ENCODE measurements at regions not wholly inside any gene's neighbourhood (a gene's known extent, or its start where the extent isn't known, plus 50 kb on each side); places are given as distances from the start of the nearest gene placed in this dataset.

GRCh38 chr6:41476401-41476800 is 69.8 kb upstream of the FOXP4 start:
- no peak for DNase-seq (ENCODE audit: insufficient read length, low spot score, missing footprints)
- no peak overlapping the region for H2AFZ ChIP-seq (ENCODE audit: low read length)
- TF ChIP-seq CTCF (IDR thresholded peaks at IDR 0.05; ENCODE audit: extremely low read depth, low read depth, low read length), result no peak

GRCh38 chr6:41477572-41477971 is 68.6 kb upstream of the FOXP4 start:
- Histone ChIP-seq H3K4me2 (ENCODE audit: insufficient read depth, low read length) (no peak overlapping the region), H3K27me3 (ENCODE audit: insufficient read depth, low read length) (peaks cover 14% of the 10 kb centered on the region), H3K36me3 (ENCODE audit: insufficient read depth, low read length) (no peaks in the 10 kb centered on the region), H3K4me3 (ENCODE audit: insufficient read depth, low read length) (no peak overlapping the region), H3K79me2 (ENCODE audit: insufficient read depth, low read length) (no peaks in the 10 kb centered on the region), H3K4me1 (ENCODE audit: insufficient read depth, low read length) (no peaks in the 10 kb centered on the region), H3K9me3 (ENCODE audit: low read depth, low read length) (no peaks in the 10 kb centered on the region), H3K27ac (ENCODE audit: low read depth, low read length) (no peak overlapping the region), H4K20me1 (ENCODE audit: insufficient read depth, low read length) (no peaks in the 10 kb centered on the region), H2AFZ (ENCODE audit: low read length) (no peak overlapping the region)
- TF ChIP-seq CTCF (IDR thresholded peaks at IDR 0.05; ENCODE audit: extremely low read depth, low read depth, low read length), result no peak
- no peak for DNase-seq (ENCODE audit: insufficient read length, low spot score, missing footprints)

More at GRCh38 chr6:41476401-41476800, 69.8 kb upstream of the FOXP4 start:
- Histone ChIP-seq H3K79me2 (ENCODE audit: insufficient read depth, low read length) (no peaks in the 10 kb centered on the region), H3K27ac (ENCODE audit: low read depth, low read length) (no peak overlapping the region), H3K36me3 (ENCODE audit: insufficient read depth, low read length) (no peaks in the 10 kb centered on the region), H3K9me3 (ENCODE audit: low read depth, low read length) (no peaks in the 10 kb centered on the region), H3K4me1 (ENCODE audit: insufficient read depth, low read length) (no peaks in the 10 kb centered on the region), H3K27me3 (ENCODE audit: insufficient read depth, low read length) (peaks cover 14% of the 10 kb centered on the region), H4K20me1 (ENCODE audit: insufficient read depth, low read length) (no peaks in the 10 kb centered on the region), H3K4me3 (ENCODE audit: insufficient read depth, low read length) (no peak overlapping the region), H3K4me2 (ENCODE audit: insufficient read depth, low read length) (no peak overlapping the region)

- Histone ChIP-seq H3K79me2 (ENCODE audit: insufficient read depth, low read length) (no peaks in the 10 kb centered on the region), H3K4me1 (ENCODE audit: insufficient read depth, low read length) (peaks cover 3% of the 10 kb centered on the region), H2AFZ (ENCODE audit: low read length) (no peak overlapping the region), H3K9me3 (ENCODE audit: low read depth, low read length) (no peaks in the 10 kb centered on the region), H3K4me3 (ENCODE audit: insufficient read depth, low read length) (no peak overlapping the region), H3K27ac (ENCODE audit: low read depth, low read length) (no peak overlapping the region), H4K20me1 (ENCODE audit: insufficient read depth, low read length) (no peaks in the 10 kb centered on the region), H3K27me3 (ENCODE audit: insufficient read depth, low read length) (no peaks in the 10 kb centered on the region), H3K36me3 (ENCODE audit: insufficient read depth, low read length) (no peaks in the 10 kb centered on the region), H3K4me2 (ENCODE audit: insufficient read depth, low read length) (no peak overlapping the region)
- DNase-seq (ENCODE audit: insufficient read length, low spot score, missing footprints), result no peak
- no peak for TF ChIP-seq CTCF (IDR thresholded peaks at IDR 0.05; ENCODE audit: extremely low read depth, low read depth, low read length)
Measured at GRCh38 chr6:41483943-41484342, 62.2 kb upstream of the FOXP4 start.

GRCh38 chr6:41487860-41488432 is 58.2 kb upstream of the FOXP4 start:
- H3K36me3 ChIP-seq (ENCODE audit: insufficient read depth, low read length), result no peaks in the 10 kb centered on the region
- no peak overlapping the region for H3K4me3 ChIP-seq (ENCODE audit: insufficient read depth, low read length)
- no peaks in the 10 kb centered on the region for H4K20me1 ChIP-seq (ENCODE audit: insufficient read depth, low read length)
- no peak overlapping the region for H3K4me2 ChIP-seq (ENCODE audit: insufficient read depth, low read length)
- no peak for TF ChIP-seq CTCF (IDR thresholded peaks at IDR 0.05; ENCODE audit: extremely low read depth, low read depth, low read length)
- H3K9me3 ChIP-seq (ENCODE audit: low read depth, low read length), result no peaks in the 10 kb centered on the region
- no peak overlapping the region for H3K27ac ChIP-seq (ENCODE audit: low read depth, low read length)
- no peaks in the 10 kb centered on the region for H3K79me2 ChIP-seq (ENCODE audit: insufficient read depth, low read length)
- H3K27me3 ChIP-seq (ENCODE audit: insufficient read depth, low read length), result no peaks in the 10 kb centered on the region
- H2AFZ ChIP-seq (ENCODE audit: low read length), result no peak overlapping the region
- H3K4me1 ChIP-seq (ENCODE audit: insufficient read depth, low read length), result peaks cover 8% of the 10 kb centered on the region
- DNase-seq (ENCODE audit: insufficient read length, low spot score, missing footprints), result no peak

Measured in osteoblast (primary cell).